Activated CD4-positive, alpha-beta T cell treated with anti-CD3 and anti-CD28 coated beads, Interleukin-2, amount 10 ng/mL, durations not matched to agents 24 days and 14 days (primary cell): ENCODE measurements at regions not wholly inside any gene's neighbourhood (a gene's known extent, or its start where the extent isn't known, plus 50 kb on each side); places are given as distances from the start of the nearest gene placed in this dataset.

Source experiments
- DNase-seq: peaks from one replicate; pipeline ENCODE4 v3.0.0; 2022
- H3K27ac Mint-ChIP-seq: one replicate; pipeline ENCODE4 v1.8.0; 2022; ENCODE audit warnings: mild to moderate bottlenecking, mixed read lengths
- H3K27me3 Mint-ChIP-seq: one replicate; pipeline ENCODE4 v1.8.0; 2022; ENCODE audit warnings: mixed read lengths
- H3K36me3 Mint-ChIP-seq: one replicate; pipeline ENCODE4 v1.8.0; 2022; ENCODE audit warnings: low read depth, mild to moderate bottlenecking, mixed read lengths
- H3K4me1 Mint-ChIP-seq: one replicate; pipeline ENCODE4 v1.8.0; 2021; ENCODE audit warnings: mixed read lengths
- H3K4me3 Mint-ChIP-seq: one replicate; pipeline ENCODE4 v1.8.0; 2022; ENCODE audit warnings: mild to moderate bottlenecking, moderate library complexity, mixed read lengths
- H3K9me3 Mint-ChIP-seq: one replicate; pipeline ENCODE4 v1.8.0; 2021; ENCODE audit warnings: mixed read lengths
- intact Hi-C: fragments of 100-400 bp; cut with micrococcal nuclease; formaldehyde crosslinking; loops from one replicate; pipeline ENCODE4 v1.15.1; 2023

DNA sequence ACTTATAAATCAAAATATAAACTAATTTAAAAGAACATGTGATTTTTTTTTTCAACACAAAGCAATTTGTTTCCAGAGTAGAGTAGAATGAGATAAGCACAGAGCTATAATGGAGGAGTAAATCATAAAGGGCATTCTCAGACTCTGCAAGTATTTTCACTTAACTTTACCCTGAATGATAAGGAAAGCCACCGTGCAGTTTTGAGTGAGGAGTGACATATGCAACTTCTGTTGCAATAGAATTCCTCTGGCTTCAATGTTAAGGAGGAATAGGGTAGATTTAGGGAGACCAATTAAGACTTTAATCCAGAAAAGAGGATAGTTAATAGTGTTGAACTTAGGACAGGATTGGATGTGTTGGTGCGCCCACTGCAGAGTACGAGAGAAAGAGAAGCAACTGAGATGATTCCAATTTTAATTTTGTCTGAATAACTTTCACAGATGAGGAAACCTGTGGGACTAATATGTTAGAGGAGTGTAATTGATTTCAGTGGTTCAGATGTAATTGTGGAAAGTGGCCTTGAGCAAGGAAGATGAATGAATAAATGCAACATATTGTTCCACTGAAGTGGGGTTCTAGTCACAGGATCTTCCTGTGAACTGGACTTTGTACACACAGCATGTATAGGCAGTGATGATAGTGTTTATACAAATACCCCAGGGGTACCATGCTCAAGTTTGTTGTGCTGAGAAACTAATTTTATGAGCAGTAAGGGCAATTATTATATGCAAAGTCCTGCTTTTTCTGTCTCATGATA lies 255.5 kb upstream of the ANO3 start:
- Mint-ChIP-seq H3K27ac (no peak overlapping the region), H3K4me3 (no peak overlapping the region), H3K27me3 (no peaks in the 10 kb centered on the region), H3K4me1 (no peaks in the 10 kb centered on the region), H3K36me3 (no peaks in the 10 kb centered on the region), H3K9me3 (no peaks in the 10 kb centered on the region)
- no peak for DNase-seq
- intact Hi-C loops = no loop called here

- H3K9me3 Mint-ChIP-seq = no peaks in the 10 kb centered on the region
- H3K4me1 Mint-ChIP-seq = no peaks in the 10 kb centered on the region
- H3K4me3 Mint-ChIP-seq = no peak overlapping the region
- H3K27ac Mint-ChIP-seq = no peak overlapping the region
- no peak for DNase-seq
- H3K36me3 Mint-ChIP-seq = no peaks in the 10 kb centered on the region
- no peaks in the 10 kb centered on the region for H3K27me3 Mint-ChIP-seq
- intact Hi-C loops = no loop called here
These were observed 253.6 kb upstream of the ANO3 start for GRCh38 chr11:26078231-26078821.

DNA sequence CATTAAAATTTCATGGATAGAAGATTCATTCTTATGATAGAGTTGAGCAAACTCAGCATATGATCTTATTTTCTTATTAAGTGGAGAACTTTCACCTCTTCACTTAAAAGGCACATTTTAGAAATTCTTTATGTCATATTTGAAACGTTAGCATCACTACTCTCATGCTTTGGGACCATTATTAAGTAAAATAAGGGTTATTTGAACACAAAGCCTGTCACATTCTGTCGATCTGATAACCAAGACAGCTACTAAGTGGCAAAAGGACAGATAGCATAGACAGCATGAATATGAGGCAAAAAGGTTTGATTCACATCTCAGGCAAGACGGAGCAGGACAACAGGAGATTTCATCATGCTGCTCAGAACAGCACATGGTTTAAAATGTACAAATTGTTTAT lies 247.6 kb upstream of the ANO3 start:
- Mint-ChIP-seq H3K36me3 (no peaks in the 10 kb centered on the region), H3K27me3 (no peaks in the 10 kb centered on the region), H3K4me1 (no peaks in the 10 kb centered on the region), H3K27ac (no peak overlapping the region), H3K4me3 (no peak overlapping the region), H3K9me3 (no peaks in the 10 kb centered on the region)
- intact Hi-C loops = no loop called here
- no peak for DNase-seq

DNA sequence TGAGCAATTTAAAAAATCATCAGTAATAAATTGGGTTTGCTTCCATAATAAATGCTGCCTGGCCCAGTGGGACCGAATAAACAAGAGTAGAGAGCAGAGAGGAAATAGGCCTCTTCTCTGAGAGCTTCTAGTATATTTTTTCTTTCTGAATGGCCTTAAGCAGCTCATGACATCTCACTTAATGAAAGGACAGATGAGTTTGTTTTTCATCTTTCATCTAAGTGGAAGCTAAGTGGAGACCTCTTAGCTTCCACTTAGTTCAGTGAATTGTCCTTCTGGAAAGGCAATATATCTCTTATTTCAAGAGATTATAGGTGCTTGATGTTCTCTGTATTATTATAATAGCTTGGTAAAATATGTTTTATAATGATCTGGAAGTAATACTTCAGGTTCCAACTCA lies 245.9 kb upstream of the ANO3 start:
- Mint-ChIP-seq H3K4me1 (no peaks in the 10 kb centered on the region), H3K27ac (no peak overlapping the region), H3K9me3 (peaks cover 4% of the 10 kb centered on the region), H3K27me3 (no peaks in the 10 kb centered on the region), H3K4me3 (no peak overlapping the region), H3K36me3 (no peaks in the 10 kb centered on the region)
- DNase-seq = no peak
- intact Hi-C loops = no loop called here

GRCh38 chr11:26087120-26087935 lies 244.6 kb upstream of the ANO3 start:
- H3K27ac Mint-ChIP-seq = no peak overlapping the region
- no peaks in the 10 kb centered on the region for H3K27me3 Mint-ChIP-seq
- peaks cover 4% of the 10 kb centered on the region for H3K9me3 Mint-ChIP-seq
- H3K4me1 Mint-ChIP-seq = no peaks in the 10 kb centered on the region
- H3K4me3 Mint-ChIP-seq = no peak overlapping the region
- no peaks in the 10 kb centered on the region for H3K36me3 Mint-ChIP-seq
- intact Hi-C loops = no loop called here
- DNase-seq = no peak

GRCh38 chr11:26088391-26088790 lies 243.5 kb upstream of the ANO3 start:
- Mint-ChIP-seq H3K4me1 (no peaks in the 10 kb centered on the region), H3K4me3 (no peak overlapping the region), H3K27me3 (no peaks in the 10 kb centered on the region), H3K9me3 (peaks cover 4% of the 10 kb centered on the region), H3K27ac (no peak overlapping the region), H3K36me3 (no peaks in the 10 kb centered on the region)
- no peak for DNase-seq
- intact Hi-C loops = no loop called here

- no peak for DNase-seq
- Mint-ChIP-seq H3K36me3 (no peaks in the 10 kb centered on the region), H3K9me3 (peaks cover 8% of the 10 kb centered on the region), H3K27ac (no peak overlapping the region), H3K4me1 (no peaks in the 10 kb centered on the region), H3K27me3 (no peaks in the 10 kb centered on the region), H3K4me3 (no peak overlapping the region)
- intact Hi-C loops = no loop called here
These were observed 241.3 kb upstream of the ANO3 start for GRCh38 chr11:26090651-26091050.

DNA sequence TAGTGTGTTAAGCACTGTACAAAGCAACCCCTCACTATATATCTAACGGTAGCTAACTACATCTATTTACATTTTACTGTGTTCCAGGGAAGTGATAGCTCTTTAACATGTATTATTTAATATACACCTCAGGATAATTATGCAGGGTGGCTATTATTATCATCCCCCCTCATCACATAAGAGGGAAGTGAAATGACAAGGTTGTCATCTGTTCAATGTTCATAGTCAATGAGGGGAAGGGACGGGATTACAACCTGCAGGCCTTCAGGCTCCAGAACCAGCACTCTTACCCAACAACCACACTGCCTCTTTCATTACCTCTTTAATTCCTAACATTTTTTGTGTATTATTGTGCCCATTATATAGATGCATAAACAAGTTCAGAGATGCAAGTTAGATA lies 238.7 kb upstream of the ANO3 start:
- no peak for DNase-seq
- H3K36me3 Mint-ChIP-seq = no peaks in the 10 kb centered on the region
- no peaks in the 10 kb centered on the region for H3K27me3 Mint-ChIP-seq
- H3K9me3 Mint-ChIP-seq = peaks cover 8% of the 10 kb centered on the region
- no peak overlapping the region for H3K4me3 Mint-ChIP-seq
- intact Hi-C loops = no loop called here
- no peaks in the 10 kb centered on the region for H3K4me1 Mint-ChIP-seq
- H3K27ac Mint-ChIP-seq = no peak overlapping the region

DNA sequence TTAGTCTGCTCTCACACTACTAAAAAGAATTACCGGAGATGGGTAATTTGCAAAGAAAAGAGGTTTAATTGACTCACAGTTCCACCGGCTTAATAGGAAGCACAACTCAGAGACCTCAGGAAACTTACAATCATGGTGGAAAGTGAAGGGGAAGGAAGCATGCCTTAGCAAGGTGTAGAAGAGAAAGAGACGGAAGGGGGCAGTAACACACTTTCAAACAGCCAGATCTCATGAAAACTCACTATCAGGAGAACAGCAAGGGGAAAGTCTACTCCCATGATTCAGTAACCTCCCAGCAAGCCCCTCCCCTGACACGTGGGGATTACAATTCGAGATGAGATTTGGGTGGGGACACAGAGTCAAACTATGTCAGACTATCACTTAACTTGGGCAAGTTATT lies 236.6 kb upstream of the ANO3 start:
- intact Hi-C loops = no loop called here

GRCh38 chr11:26096451-26096850 lies 235.5 kb upstream of the ANO3 start:
- Mint-ChIP-seq H3K4me1 (no peaks in the 10 kb centered on the region), H3K27me3 (no peaks in the 10 kb centered on the region), H3K9me3 (peaks cover 4% of the 10 kb centered on the region), H3K27ac (no peak overlapping the region), H3K36me3 (no peaks in the 10 kb centered on the region), H3K4me3 (no peak overlapping the region)
- no peak for DNase-seq
- intact Hi-C loops = no loop called here

More for the DNA sequence above, 236.6 kb upstream of the ANO3 start:
- Mint-ChIP-seq H3K36me3 (no peaks in the 10 kb centered on the region), H3K4me3 (no peak overlapping the region), H3K27me3 (no peaks in the 10 kb centered on the region), H3K27ac (no peak overlapping the region), H3K9me3 (peaks cover 4% of the 10 kb centered on the region), H3K4me1 (no peaks in the 10 kb centered on the region)
- DNase-seq = no peak

- Mint-ChIP-seq H3K27me3 (no peaks in the 10 kb centered on the region), H3K4me3 (no peak overlapping the region), H3K36me3 (no peaks in the 10 kb centered on the region), H3K4me1 (no peaks in the 10 kb centered on the region), H3K27ac (no peak overlapping the region), H3K9me3 (peaks cover 3% of the 10 kb centered on the region)
- intact Hi-C loops = no loop called here
- DNase-seq = no peak
These were observed 229.6 kb upstream of the ANO3 start for GRCh38 chr11:26102325-26102724.

DNA sequence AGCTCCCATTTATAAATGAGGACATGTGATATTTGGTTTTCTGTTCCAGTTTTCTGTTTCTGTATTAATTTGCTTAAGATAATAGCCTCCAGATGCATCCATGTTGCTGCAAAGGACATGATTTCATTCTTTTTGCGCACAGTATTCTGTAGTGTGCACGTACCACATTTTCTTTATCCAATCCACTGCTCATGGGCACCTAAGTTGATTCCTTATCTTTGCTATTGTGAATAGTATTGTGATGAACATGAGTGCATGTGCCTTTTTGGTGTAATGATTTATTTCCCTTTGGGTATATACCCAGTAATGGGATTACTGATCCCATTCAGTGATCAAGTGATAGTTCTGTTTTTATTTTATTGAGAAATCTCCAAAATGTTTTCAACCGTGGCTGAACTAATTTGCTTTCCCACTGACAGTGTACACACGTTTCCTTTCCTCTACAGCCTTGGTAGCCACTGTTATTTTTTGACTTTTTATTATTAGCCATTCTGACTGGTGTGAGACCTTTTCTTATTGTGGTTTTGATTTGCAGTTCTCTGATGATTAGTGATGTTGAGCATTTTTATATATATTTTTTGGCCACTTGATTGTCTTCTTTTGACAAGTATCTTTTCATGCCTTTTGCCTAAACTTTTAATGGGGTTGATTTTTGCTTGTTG lies 226.0 kb upstream of the ANO3 start:
- no peak overlapping the region for H3K4me3 Mint-ChIP-seq
- peaks cover 3% of the 10 kb centered on the region for H3K9me3 Mint-ChIP-seq
- H3K36me3 Mint-ChIP-seq = no peaks in the 10 kb centered on the region
- no peak overlapping the region for H3K27ac Mint-ChIP-seq
- intact Hi-C loops = no loop called here
- no peaks in the 10 kb centered on the region for H3K27me3 Mint-ChIP-seq
- H3K4me1 Mint-ChIP-seq = no peaks in the 10 kb centered on the region
- DNase-seq = no peak

DNA sequence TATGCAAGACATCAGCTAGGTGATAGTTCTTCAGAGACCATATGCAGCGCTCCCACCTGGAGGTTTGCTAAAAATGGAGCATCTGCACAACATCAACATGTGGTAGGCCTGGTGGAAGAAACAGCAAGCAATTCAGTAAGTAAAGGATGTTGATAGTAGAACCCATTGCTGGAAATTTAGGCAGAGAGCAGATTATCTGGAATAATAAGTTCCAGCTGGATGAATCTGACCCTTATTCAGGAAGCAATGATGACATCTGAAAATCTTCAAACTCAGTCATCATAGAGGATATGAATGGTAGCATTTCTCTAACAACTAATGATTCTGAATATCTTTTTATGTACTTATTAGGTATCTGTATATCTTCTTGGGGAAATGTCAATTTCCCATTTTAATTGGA lies 225.2 kb upstream of the ANO3 start:
- Mint-ChIP-seq H3K27ac (no peak overlapping the region), H3K4me1 (no peaks in the 10 kb centered on the region), H3K36me3 (no peaks in the 10 kb centered on the region), H3K4me3 (no peak overlapping the region), H3K27me3 (no peaks in the 10 kb centered on the region), H3K9me3 (peaks cover 3% of the 10 kb centered on the region)
- no peak for DNase-seq
- intact Hi-C loops = no loop called here
